ENCODE measurements at regions not wholly inside any gene's neighbourhood (a gene's known extent, or its start where the extent isn't known, plus 50 kb on each side); places are given as distances from the start of the nearest gene placed in this dataset.
A peak's percentile ranks its signal among the peaks of the same experiment; 100 is the strongest.

DNA sequence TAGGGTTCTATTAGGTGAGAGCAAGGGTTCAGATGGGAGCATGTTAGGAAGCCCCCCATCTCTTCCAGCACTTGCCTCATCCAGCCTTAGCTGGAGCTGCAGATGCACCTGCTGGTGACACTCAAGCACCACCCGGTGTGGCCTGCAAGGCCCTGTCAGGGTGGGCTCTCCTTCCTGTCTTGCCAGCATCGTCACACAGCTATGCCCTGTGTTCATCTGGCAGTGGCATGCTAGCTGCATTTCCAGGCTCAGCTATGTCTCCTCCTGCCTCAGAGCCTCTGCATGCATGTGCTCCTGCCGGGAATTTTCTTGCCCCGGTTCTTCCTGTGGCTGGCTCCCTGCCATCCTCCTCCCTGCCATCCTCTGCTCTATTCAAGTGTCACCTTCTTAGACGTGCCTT lies 129.7 kb upstream of the KLF6 start:
- CTCF ChIA-PET, result no interaction called here
- Histone ChIP-seq H3K27ac (ENCODE audit: low read length in 2 of 2) (no peak overlapping the region), H4K20me1 (ENCODE audit: control insufficient read depth, insufficient read depth, low read length, poor library complexity, severe bottlenecking) (no peaks in the 10 kb centered on the region), H3K4me3 (ENCODE audit: control extremely low read depth in 1 of 5, extremely low read depth in 1 of 5, insufficient read depth in 1 of 5, low read depth in 2 of 5, low read length in 4 of 5) (no peak overlapping the region), H2AFZ (ENCODE audit: insufficient read depth, low read depth, low read length, poor library complexity, severe bottlenecking) (no peak overlapping the region), H3K79me2 (ENCODE audit: control insufficient read depth, insufficient read depth, low read length) (no peaks in the 10 kb centered on the region), H3K27me3 (replicated peaks in 1 of 4; ENCODE audit: control extremely low read depth in 1 of 4, control insufficient read depth in 3 of 4, insufficient read depth in 4 of 4, low read length in 3 of 4) (no peaks in the 10 kb centered on the region), H3K36me3 (replicated peaks in 1 of 2; ENCODE audit: control extremely low read depth in 1 of 2, control insufficient read depth in 1 of 2, extremely low read depth in 1 of 2, insufficient read depth in 2 of 2, low read length in 1 of 2) (no peaks in the 10 kb centered on the region), H3K9ac (ENCODE audit: low read length) (no peak overlapping the region), H3K4me2 (replicated peaks; ENCODE audit: low read depth, low read length, poor library complexity, severe bottlenecking) (no peak overlapping the region), H3K4me1 (ENCODE audit: control insufficient read depth in 2 of 2, insufficient read depth in 2 of 2, low read length in 2 of 2) (peaks cover 0 to 4% of the 10 kb centered on the region in 2 donors), H3K9me3 (ENCODE audit: control extremely low read depth in 1 of 3, control insufficient read depth in 2 of 3, insufficient read depth in 1 of 3, low read length in 2 of 3) (peaks cover 0 to 5% (median 0%) of the 10 kb centered on the region in 3 donors)
- H3K9me3 Mint-ChIP-seq (ENCODE audit: insufficient read depth), result no peaks in the 10 kb centered on the region
- 98% methylated on average over 3 of the region's 5 CpGs for WGBS (ENCODE audit: insufficient coverage)
- POLR2A ChIA-PET, result no interaction called here
- H3K4me1 Mint-ChIP-seq, result peaks cover 5% of the 10 kb centered on the region
- H3K4me3 Mint-ChIP-seq, result no peak overlapping the region
- no peak for DNase-seq
- no peak overlapping the region for H3K27ac Mint-ChIP-seq
- no peak for ATAC-seq (ENCODE audit: low read depth)
- intact Hi-C loops (cut with micrococcal nuclease), result no loop called here
- H3K27me3 Mint-ChIP-seq, result no peaks in the 10 kb centered on the region
- no peak for TF ChIP-seq EZH2 (IDR thresholded peaks at IDR 0.05; ENCODE audit: borderline replicate concordance, insufficient read depth, low read depth, low read length, poor library complexity, severe bottlenecking)
- TF ChIP-seq, protein P1, sequence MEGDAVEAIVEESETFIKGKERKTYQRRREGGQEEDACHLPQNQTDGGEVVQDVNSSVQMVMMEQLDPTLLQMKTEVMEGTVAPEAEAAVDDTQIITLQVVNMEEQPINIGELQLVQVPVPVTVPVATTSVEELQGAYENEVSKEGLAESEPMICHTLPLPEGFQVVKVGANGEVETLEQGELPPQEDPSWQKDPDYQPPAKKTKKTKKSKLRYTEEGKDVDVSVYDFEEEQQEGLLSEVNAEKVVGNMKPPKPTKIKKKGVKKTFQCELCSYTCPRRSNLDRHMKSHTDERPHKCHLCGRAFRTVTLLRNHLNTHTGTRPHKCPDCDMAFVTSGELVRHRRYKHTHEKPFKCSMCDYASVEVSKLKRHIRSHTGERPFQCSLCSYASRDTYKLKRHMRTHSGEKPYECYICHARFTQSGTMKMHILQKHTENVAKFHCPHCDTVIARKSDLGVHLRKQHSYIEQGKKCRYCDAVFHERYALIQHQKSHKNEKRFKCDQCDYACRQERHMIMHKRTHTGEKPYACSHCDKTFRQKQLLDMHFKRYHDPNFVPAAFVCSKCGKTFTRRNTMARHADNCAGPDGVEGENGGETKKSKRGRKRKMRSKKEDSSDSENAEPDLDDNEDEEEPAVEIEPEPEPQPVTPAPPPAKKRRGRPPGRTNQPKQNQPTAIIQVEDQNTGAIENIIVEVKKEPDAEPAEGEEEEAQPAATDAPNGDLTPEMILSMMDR (IDR thresholded peaks at IDR 0.05), result no peak

DNA sequence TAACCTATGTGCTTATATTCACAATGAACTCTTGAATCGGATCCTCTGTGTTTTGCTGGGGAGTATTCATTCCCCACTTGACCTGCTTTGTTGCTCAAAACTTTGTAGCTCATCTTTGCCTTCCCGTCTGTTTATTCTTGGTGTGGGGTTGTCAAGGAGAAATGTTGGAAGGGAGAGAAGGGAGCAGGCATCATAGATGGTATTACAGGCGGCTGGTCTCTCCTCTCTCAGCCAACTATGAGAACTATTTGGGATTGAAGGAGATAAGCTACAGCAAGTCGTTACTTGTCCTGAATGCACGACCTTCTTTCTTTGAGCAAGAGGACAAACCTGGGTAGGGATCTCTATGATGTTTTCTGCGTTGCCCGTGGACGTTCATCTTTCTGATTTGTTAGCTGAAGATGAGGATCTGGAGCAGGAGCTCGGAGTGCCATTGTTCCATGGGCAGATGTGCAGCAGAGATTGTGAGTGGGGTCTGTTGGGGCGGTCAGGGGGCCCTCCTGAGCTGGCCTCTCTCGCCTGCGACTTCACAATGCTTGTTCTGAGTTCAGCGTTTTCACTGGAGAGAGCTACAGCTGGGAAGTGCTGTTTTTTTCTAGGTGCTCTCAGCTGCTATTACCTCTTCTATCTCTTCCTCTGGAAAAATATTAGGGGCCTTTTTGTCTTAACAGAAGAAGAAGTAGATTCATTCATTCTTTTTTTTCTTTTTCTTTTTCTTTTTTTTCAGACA lies 126.9 kb upstream of the KLF6 start:
- Mint-ChIP-seq H3K4me3 (no peak overlapping the region), H3K4me1 (peaks cover 10% of the 10 kb centered on the region), H3K9me3 (ENCODE audit: insufficient read depth) (no peaks in the 10 kb centered on the region), H3K27ac (peak overlapping the region; percentile 4), H3K27me3 (no peaks in the 10 kb centered on the region)
- H3K27me3 ChIP-seq (replicated peaks in 1 of 4; ENCODE audit: control extremely low read depth in 1 of 4, control insufficient read depth in 3 of 4, insufficient read depth in 4 of 4, low read length in 3 of 4), result no peaks in the 10 kb centered on the region
- ChIA-PET POLR2A (no interaction called here), CTCF (interaction anchor here (0.7 kb wide), 1 partner anchor 9 kb away, joined by 3 read pairs; no protein-coding TSS in a partner anchor)
- no peaks in the 10 kb centered on the region for H3K79me2 ChIP-seq (ENCODE audit: control insufficient read depth, insufficient read depth, low read length)
- H3K4me3 ChIP-seq (ENCODE audit: control extremely low read depth in 1 of 5, extremely low read depth in 1 of 5, insufficient read depth in 1 of 5, low read depth in 2 of 5, low read length in 4 of 5), result no peak overlapping the region
- no peak overlapping the region for H3K27ac ChIP-seq (ENCODE audit: low read length in 2 of 2)
- no peak for TF ChIP-seq EZH2 (IDR thresholded peaks at IDR 0.05; ENCODE audit: borderline replicate concordance, insufficient read depth, low read depth, low read length, poor library complexity, severe bottlenecking)
- TF ChIP-seq, protein P1 (IDR thresholded peaks at IDR 0.05), result no peak
- DNase-seq (no peak), ATAC-seq (ENCODE audit: low read depth) (no peak)
- intact Hi-C loops (cut with micrococcal nuclease), result no loop called here
- peaks cover 0 to 11% of the 10 kb centered on the region in 2 donors for H3K4me1 ChIP-seq (ENCODE audit: control insufficient read depth in 2 of 2, insufficient read depth in 2 of 2, low read length in 2 of 2)
- H3K4me2 ChIP-seq (replicated peaks; ENCODE audit: low read depth, low read length, poor library complexity, severe bottlenecking), result no peak overlapping the region
- no peaks in the 10 kb centered on the region for H4K20me1 ChIP-seq (ENCODE audit: control insufficient read depth, insufficient read depth, low read length, poor library complexity, severe bottlenecking)
- no peak overlapping the region for H3K9ac ChIP-seq (ENCODE audit: low read length)
- no peaks in the 10 kb centered on the region for H3K9me3 ChIP-seq (ENCODE audit: control extremely low read depth in 1 of 3, control insufficient read depth in 2 of 3, insufficient read depth in 1 of 3, low read length in 2 of 3)
- H3K36me3 ChIP-seq (replicated peaks in 1 of 2; ENCODE audit: control extremely low read depth in 1 of 2, control insufficient read depth in 1 of 2, extremely low read depth in 1 of 2, insufficient read depth in 2 of 2, low read length in 1 of 2), result no peaks in the 10 kb centered on the region
- H2AFZ ChIP-seq (ENCODE audit: insufficient read depth, low read depth, low read length, poor library complexity, severe bottlenecking), result no peak overlapping the region
- WGBS (ENCODE audit: insufficient coverage), result 92% methylated on average over 6 of the region's 13 CpGs

All from B cell (primary cell).